ENCODE measurements at regions not wholly inside any gene's neighbourhood (a gene's known extent, or its start where the extent isn't known, plus 50 kb on each side); places are given as distances from the start of the nearest gene placed in this dataset.

- no peak for TF ChIP-seq SP4 (IDR thresholded peaks at IDR 0.05; ENCODE audit: low read length)
- TF ChIP-seq RFX5 (IDR thresholded peaks at IDR 0.05; ENCODE audit: borderline replicate concordance, low read depth, low read length) = no peak
- ChIA-PET POLR2A (ENCODE audit: partially characterized antibody) (interaction anchor here (0.9 to 1.2 kb wide), 2 partner anchors 140 to 244 kb away, joined by 3 read pairs; partner anchors contain the start of gene ZNF621), CTCF (ENCODE audit: partially characterized antibody) (interaction anchor here (1.5 kb wide), 1 partner anchor 80 kb away, joined by 3 read pairs; no protein-coding TSS in a partner anchor)
- H3K4me3 ChIP-seq (ENCODE audit: extremely low read depth in 1 of 4, insufficient read depth in 2 of 4, low read depth in 3 of 4, low read length in 4 of 4) = no peak overlapping the region
- H2BK20ac ChIP-seq (ENCODE audit: low read length) = no peak overlapping the region
- no peak overlapping the region for H3K4ac ChIP-seq (replicated peaks; ENCODE audit: insufficient read length, low read depth, low read length)
- no peak overlapping the region for H3K23ac ChIP-seq (ENCODE audit: insufficient read length)
- DNase-seq (ENCODE audit: low read depth in 1 of 2, low spot score in 2 of 2) (no peak), FAIRE-seq (no peak)
- no peak overlapping the region for H3K14ac ChIP-seq (ENCODE audit: insufficient read length)
- no peak overlapping the region for H3K4me2 ChIP-seq (ENCODE audit: insufficient read depth in 1 of 2, low read depth in 2 of 2, low read length in 2 of 2)
- no peak overlapping the region for H3K56ac ChIP-seq (replicated peaks; ENCODE audit: insufficient read length, low read depth, low read length)
- H3K36me3 ChIP-seq (ENCODE audit: control insufficient read depth in 2 of 4, insufficient read depth in 4 of 4, low read length in 3 of 4) = no peaks in the 10 kb centered on the region
- H3K79me1 ChIP-seq (ENCODE audit: low read depth, low read length) = no peaks in the 10 kb centered on the region
- H2BK5ac ChIP-seq (ENCODE audit: low read depth, low read length) = no peak overlapping the region
- H3K27ac ChIP-seq (ENCODE audit: low read depth, low read length) = no peak overlapping the region
- no peak overlapping the region for H2AK5ac ChIP-seq (ENCODE audit: low read depth, low read length)
- no peaks in the 10 kb centered on the region for H3K27me3 ChIP-seq (replicated peaks in 1 of 4; ENCODE audit: control insufficient read depth in 3 of 4, extremely low read depth in 1 of 4, insufficient read depth in 3 of 4, low read length in 3 of 4)
- H2BK120ac ChIP-seq (replicated peaks; ENCODE audit: low read depth, low read length) = no peak overlapping the region
- no peak overlapping the region for H4K91ac ChIP-seq (replicated peaks; ENCODE audit: insufficient read length, low read length)
- no peaks in the 10 kb centered on the region for H3K9me3 ChIP-seq (ENCODE audit: insufficient read depth in 2 of 2, low read depth in 1 of 2, low read length in 1 of 2)
- H2BK15ac ChIP-seq (ENCODE audit: low read length) = no peak overlapping the region
- H3K9ac ChIP-seq (replicated peaks in 1 of 4; ENCODE audit: extremely low read depth in 1 of 4, low read depth in 3 of 4, low read length in 3 of 4) = no peak overlapping the region
- H4K8ac ChIP-seq (ENCODE audit: extremely low read depth, insufficient read depth, low read length) = no peak overlapping the region
- no peak overlapping the region for H3K18ac ChIP-seq (ENCODE audit: extremely low read depth, low read length)
- H4K5ac ChIP-seq (ENCODE audit: insufficient read length, low read depth, low read length) = no peak overlapping the region
- no peaks in the 10 kb centered on the region for H3K4me1 ChIP-seq (replicated peaks in 1 of 4; ENCODE audit: control insufficient read depth in 3 of 4, insufficient read depth in 4 of 4, low read length in 3 of 4)
- no peak overlapping the region for H2BK12ac ChIP-seq (ENCODE audit: low read depth, low read length)
- H3K79me2 ChIP-seq (ENCODE audit: control insufficient read depth in 1 of 2, insufficient read depth in 2 of 2, low read length in 2 of 2) = no peaks in the 10 kb centered on the region
- H4K20me1 ChIP-seq (replicated peaks in 1 of 2; ENCODE audit: control insufficient read depth in 1 of 2, insufficient read depth in 2 of 2, low read length in 2 of 2) = no peaks in the 10 kb centered on the region
- 88% methylated on average over 4 of the region's 4 CpGs; no CpG with 5 or more reads in 1 of the 2 experiments for WGBS, 2 experiments (ENCODE audit: extremely low coverage in 1 of 2, insufficient coverage in 1 of 2, insufficient read length in 1 of 2, insufficient replicate concordance in 2 of 2, low coverage in 1 of 2, low lambda C conversion rate in 2 of 2, missing lambda C conversion rate in 1 of 2)
- no peak overlapping the region for H2AFZ ChIP-seq (ENCODE audit: low read length)
- no peaks in the 10 kb centered on the region for H3K23me2 ChIP-seq (ENCODE audit: low read depth, low read length)
Observed at GRCh38 chr3:40768046-40768445, 243.3 kb downstream of the ZNF621 start.
